Spleen (tissue), 11 donors: ENCODE measurements at regions not wholly inside any gene's neighbourhood (a gene's known extent, or its start where the extent isn't known, plus 50 kb on each side); places are given as distances from the start of the nearest gene placed in this dataset.
A peak's percentile ranks its signal among the peaks of the same experiment; 100 is the strongest.

Experiments
- DNase-seq: peaks from one replicate; pipeline ENCODE4 v3.0.0-alpha.2; 2020
- H3K27ac ChIP-seq, 8 donors: fragments of 200-600 bp; sonication (generic) in 7 of 8; 1 replicate in 4 of 8; 2 replicates in 4 of 8; pipeline versions ENCODE4 v1.5.0 to v1.8.0; 2016 to 2021; ENCODE audit warnings: inconsistent platforms in 4 of 8, mild to moderate bottlenecking in 4 of 8, moderate library complexity in 1 of 8
- H3K27me3 ChIP-seq, 7 donors: fragments of 200-600 bp; sonication (generic) in 6 of 7; replicated peaks in 1 of 7; 1 replicate in 4 of 7; 2 replicates in 3 of 7; pipeline versions ENCODE4 v1.5.0 to v1.8.0; 2016 to 2021; ENCODE audit warnings: inconsistent platforms in 3 of 7, mild to moderate bottlenecking in 1 of 7
- H3K36me3 ChIP-seq, 6 donors: fragments of 200-600 bp; sonication (generic) in 5 of 6; 1 replicate in 4 of 6; 2 replicates in 2 of 6; pipeline versions ENCODE4 v1.5.0 to v1.8.0; 2016 to 2021; ENCODE audit warnings: inconsistent platforms in 2 of 6
- H3K4me1 ChIP-seq, 6 donors: fragments of 200-600 bp; sonication (generic) in 5 of 6; 1 replicate in 3 of 6; 2 replicates in 3 of 6; pipeline versions ENCODE4 v1.5.0 to v1.8.0; 2016 to 2021; ENCODE audit warnings: inconsistent platforms in 3 of 6
- H3K4me3 ChIP-seq, 8 donors: fragments of 200-600 bp; sonication (generic) in 7 of 8; 1 replicate in 4 of 8; 2 replicates in 4 of 8; pipeline versions ENCODE4 v1.5.0 to v1.8.0; 2016 to 2021; ENCODE audit warnings: inconsistent platforms in 4 of 8, mild to moderate bottlenecking in 4 of 8, moderate library complexity in 2 of 8
- H3K9me3 ChIP-seq, 8 donors: fragments of 200-600 bp; sonication (generic) in 7 of 8; 1 replicate in 4 of 8; 2 replicates in 4 of 8; pipeline versions ENCODE4 v1.5.0 to v1.8.0; 2016 to 2021; ENCODE audit warnings: inconsistent platforms in 4 of 8
- POLR2A ChIP-seq, 3 donors: fragments of 450-650 bp; IDR thresholded peaks; one replicate each; pipeline ENCODE4 v1.5.1; 2017; ENCODE audit warnings: antibody characterized with exemption in 3 of 3, mild to moderate bottlenecking in 1 of 3
- POLR2AphosphoS5 ChIP-seq, 3 donors: sonication (generic); formaldehyde crosslinking; IDR thresholded peaks; one replicate each; pipeline ENCODE4 v1.5.1; 2017; ENCODE audit warnings: antibody characterized with exemption in 3 of 3
- WGBS, 5 donors: extraction: QIAGEN DNeasy Blood & Tissue Kit in 3 of 5; methylation state at CpG; one replicate each; pipeline versions ENCODE4 v1.1.5 to v1.1.7; 2013 to 2018; 5-methylcytosine and 5-hydroxymethylcytosine counted together
- intact Hi-C: fragments of 100-400 bp; cut with DNase I; formaldehyde crosslinking; loops from one replicate; pipeline ENCODE4 v1.15.0; 2023; ENCODE audit warnings: low total_unique reads
- TF ChIP-seq, protein P1 (sequence below), 11 experiments: fragments of 200-600 bp in 7 of 11; fragments of 450-650 bp in 4 of 11; sonication (generic) in 4 of 11; IDR thresholded peaks in 8 of 11; conservative IDR thresholded peaks in 3 of 11; 1 replicate in 7 of 11; 2 replicates in 4 of 11; pipeline versions ENCODE4 v1.4.0 to v1.8.0; 2016 to 2021; ENCODE audit warnings: antibody characterized with exemption in 11 of 11, inconsistent platforms in 4 of 11, mild to moderate bottlenecking in 1 of 11
- donor health status: healthy with polysubstance abuse.
- donor health status: DM: no; HTN: no; CAD: no; lungs with moderate emphysema.
- donor health status: DM: no; HTN: no; CAD: no.
- donor health status: Bipolar disorder and iron deficiency.
- donor health status: healthy.
- donor health status: DM: no; HTN: no; CAD: no.
- donor health status: DM: yes; HTN: yes; CAD: no.

GRCh38 chr10:70980687-70981086 lies 92.3 kb upstream of the PCBD1 start:
- TF ChIP-seq POLR2A (IDR thresholded peaks at IDR 0.05) (no peak), POLR2AphosphoS5 (IDR thresholded peaks at IDR 0.05) (no peak)
- TF ChIP-seq, protein P1, sequence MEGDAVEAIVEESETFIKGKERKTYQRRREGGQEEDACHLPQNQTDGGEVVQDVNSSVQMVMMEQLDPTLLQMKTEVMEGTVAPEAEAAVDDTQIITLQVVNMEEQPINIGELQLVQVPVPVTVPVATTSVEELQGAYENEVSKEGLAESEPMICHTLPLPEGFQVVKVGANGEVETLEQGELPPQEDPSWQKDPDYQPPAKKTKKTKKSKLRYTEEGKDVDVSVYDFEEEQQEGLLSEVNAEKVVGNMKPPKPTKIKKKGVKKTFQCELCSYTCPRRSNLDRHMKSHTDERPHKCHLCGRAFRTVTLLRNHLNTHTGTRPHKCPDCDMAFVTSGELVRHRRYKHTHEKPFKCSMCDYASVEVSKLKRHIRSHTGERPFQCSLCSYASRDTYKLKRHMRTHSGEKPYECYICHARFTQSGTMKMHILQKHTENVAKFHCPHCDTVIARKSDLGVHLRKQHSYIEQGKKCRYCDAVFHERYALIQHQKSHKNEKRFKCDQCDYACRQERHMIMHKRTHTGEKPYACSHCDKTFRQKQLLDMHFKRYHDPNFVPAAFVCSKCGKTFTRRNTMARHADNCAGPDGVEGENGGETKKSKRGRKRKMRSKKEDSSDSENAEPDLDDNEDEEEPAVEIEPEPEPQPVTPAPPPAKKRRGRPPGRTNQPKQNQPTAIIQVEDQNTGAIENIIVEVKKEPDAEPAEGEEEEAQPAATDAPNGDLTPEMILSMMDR (IDR thresholded peaks at IDR 0.05 in 8 of 11, conservative IDR thresholded peaks at IDR 0.05 in 3 of 11): no peak
- Histone ChIP-seq H3K4me1 (peaks cover 0 to 11% (median 0%) of the 10 kb centered on the region in 6 donors), H3K36me3 (no peaks in the 10 kb centered on the region), H3K27me3 (peaks cover 0 to 11% (median 0%) of the 10 kb centered on the region in 7 donors), H3K9me3 (peaks cover 0 to 7% (median 0%) of the 10 kb centered on the region in 8 donors), H3K4me3 (no peak overlapping the region), H3K27ac (no peak overlapping the region)
- intact Hi-C loops: no loop called here
- 86 to 97% (median 93%) methylated on average over 2 of the region's 2 CpGs for WGBS, 5 donors
- no peak for DNase-seq

DNA sequence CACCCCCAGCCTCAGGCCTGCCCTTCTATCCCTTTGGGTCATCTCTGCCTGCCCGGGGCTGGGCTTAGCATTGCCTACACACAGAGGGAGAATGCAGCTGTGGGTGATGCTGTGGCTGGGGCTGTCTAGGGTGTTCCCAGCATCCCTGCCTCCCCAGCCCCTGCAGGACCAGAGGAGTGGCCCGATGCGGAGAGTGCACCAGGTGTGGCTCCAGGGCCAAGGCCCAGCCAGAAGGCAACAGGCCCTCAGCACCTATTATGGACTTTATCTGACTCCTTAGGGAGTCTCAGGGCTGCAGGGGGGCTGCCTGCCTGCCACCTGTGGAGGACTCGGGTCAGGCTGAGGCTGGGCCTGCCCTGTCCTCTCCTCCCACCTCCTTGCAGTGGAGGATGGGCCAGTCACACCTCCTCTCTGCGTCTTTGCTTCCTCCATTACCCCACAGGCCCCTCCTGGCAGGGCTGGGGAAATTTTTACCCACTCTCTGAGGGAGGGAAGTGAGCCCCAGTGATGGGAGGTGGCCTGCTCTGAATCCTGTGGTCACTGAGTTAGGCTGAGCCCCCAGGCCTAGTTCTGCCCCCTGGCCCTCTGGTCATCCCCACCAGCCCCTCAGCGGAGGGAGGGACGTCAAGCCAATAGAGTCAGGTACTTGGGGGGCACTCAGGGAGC lies 92.9 kb upstream of the PCBD1 start:
- Histone ChIP-seq H3K4me1 (peaks cover 0 to 11% (median 0%) of the 10 kb centered on the region in 6 donors), H3K27me3 (peaks cover 0 to 11% (median 0%) of the 10 kb centered on the region in 7 donors), H3K36me3 (no peaks in the 10 kb centered on the region), H3K4me3 (no peak overlapping the region), H3K9me3 (peaks cover 0 to 1% (median 0%) of the 10 kb centered on the region in 8 donors), H3K27ac (no peak overlapping the region)
- intact Hi-C loops: no loop called here
- WGBS, 5 donors: 77 to 87% (median 78%) methylated on average over 5 to 7 of the region's 7 CpGs
- peak; percentile 63 for DNase-seq
- TF ChIP-seq, protein P1 (IDR thresholded peaks at IDR 0.05 in 8 of 11, conservative IDR thresholded peaks at IDR 0.05 in 3 of 11): no peak
- no peak for TF ChIP-seq POLR2AphosphoS5 (IDR thresholded peaks at IDR 0.05)
- no peak for TF ChIP-seq POLR2A (IDR thresholded peaks at IDR 0.05)

GRCh38 chr10:70981936-70982335 lies 93.6 kb upstream of the PCBD1 start:
- WGBS, 5 donors: 79 to 89% (median 86%) methylated on average over 6 of the region's 6 CpGs
- Histone ChIP-seq H3K27ac (peak overlapping the region in 3 of 8 donors; percentile 11 to 46 (median 30)), H3K9me3 (no peaks in the 10 kb centered on the region), H3K36me3 (no peaks in the 10 kb centered on the region), H3K4me3 (no peak overlapping the region), H3K27me3 (peaks cover 0 to 10% (median 0%) of the 10 kb centered on the region in 7 donors), H3K4me1 (peaks cover 0 to 11% (median 0%) of the 10 kb centered on the region in 6 donors)
- DNase-seq: peak; percentile 42
- intact Hi-C loops: no loop called here
- TF ChIP-seq POLR2A (IDR thresholded peaks at IDR 0.05) (no peak), POLR2AphosphoS5 (IDR thresholded peaks at IDR 0.05) (no peak)
- TF ChIP-seq, protein P1 (IDR thresholded peaks at IDR 0.05 in 8 of 11, conservative IDR thresholded peaks at IDR 0.05 in 3 of 11): no peak

DNA sequence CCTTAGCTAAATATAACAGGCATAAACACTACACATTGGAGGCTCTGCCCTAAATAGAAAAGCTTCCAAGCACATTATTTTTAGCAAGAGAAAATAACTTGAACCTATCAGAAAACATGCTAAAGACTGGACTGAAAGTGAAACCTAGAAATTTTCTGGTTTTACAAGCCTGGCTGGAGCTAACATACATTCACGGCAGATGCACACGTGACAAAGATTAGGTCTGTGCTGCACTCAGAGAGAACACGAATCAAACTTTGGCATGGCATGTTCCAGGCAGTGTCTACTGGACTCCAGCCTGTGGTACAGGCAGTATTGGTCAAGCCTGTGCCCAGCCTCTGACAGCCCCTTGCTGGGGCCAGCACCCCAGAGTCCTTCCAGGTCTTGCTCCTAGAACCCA lies 94.1 kb upstream of the PCBD1 start:
- Histone ChIP-seq H3K36me3 (no peaks in the 10 kb centered on the region), H3K4me3 (no peak overlapping the region), H3K27me3 (peaks cover 0 to 5% (median 0%) of the 10 kb centered on the region in 7 donors), H3K9me3 (no peaks in the 10 kb centered on the region), H3K27ac (peak overlapping the region in 3 of 8 donors; percentile 11 to 46 (median 30)), H3K4me1 (peaks cover 0 to 11% (median 0%) of the 10 kb centered on the region in 6 donors)
- peak; percentile 33 for DNase-seq
- intact Hi-C loops: no loop called here
- TF ChIP-seq POLR2A (IDR thresholded peaks at IDR 0.05) (no peak), POLR2AphosphoS5 (IDR thresholded peaks at IDR 0.05) (no peak)
- TF ChIP-seq, protein P1 (IDR thresholded peaks at IDR 0.05 in 8 of 11, conservative IDR thresholded peaks at IDR 0.05 in 3 of 11): no peak
- WGBS, 5 donors: 30 to 67% (median 53%) methylated on average over 3 of the region's 3 CpGs
